Lower leg skin (tissue), 4 donors: ENCODE measurements at regions not wholly inside any gene's neighbourhood (a gene's known extent, or its start where the extent isn't known, plus 50 kb on each side); places are given as distances from the start of the nearest gene placed in this dataset.

Experiments used
- DNase-seq, 2 donors: peaks; one replicate each; pipeline ENCODE4 v3.0.0-alpha.2; 2019; ENCODE audit warnings: low spot score in 2 of 2
- H3K4me3 ChIP-seq: fragments of 200-600 bp; sonication (generic); 2 replicates; pipeline ENCODE4 v1.5.1; 2017; ENCODE audit warnings: mild to moderate bottlenecking, low read depth; ENCODE audit not compliant: poor library complexity, severe bottlenecking
- CTCF ChIP-seq, 3 donors: fragments of 450-650 bp; IDR thresholded peaks; one replicate each; pipeline ENCODE4 v1.5.1; 2016; ENCODE audit warnings: antibody characterized with exemption in 3 of 3, mild to moderate bottlenecking in 3 of 3, moderate library complexity in 2 of 3
- POLR2A ChIP-seq, 2 donors: fragments of 450-650 bp; IDR thresholded peaks; one replicate each; pipeline ENCODE4 v1.6.1; 2016 to 2017; ENCODE audit warnings: antibody characterized with exemption in 2 of 2, mild to moderate bottlenecking in 1 of 2, moderate library complexity in 1 of 2
- WGBS, 2 donors: methylation state at CpG; one replicate each; pipeline ENCODE4 v1.1.5; 2018; 5-methylcytosine and 5-hydroxymethylcytosine counted together
- intact Hi-C: fragments of 100-400 bp; cut with DNase I; formaldehyde crosslinking; loops from one replicate; pipeline ENCODE4 v1.15.0; 2023; ENCODE audit warnings: low total_unique reads

DNA sequence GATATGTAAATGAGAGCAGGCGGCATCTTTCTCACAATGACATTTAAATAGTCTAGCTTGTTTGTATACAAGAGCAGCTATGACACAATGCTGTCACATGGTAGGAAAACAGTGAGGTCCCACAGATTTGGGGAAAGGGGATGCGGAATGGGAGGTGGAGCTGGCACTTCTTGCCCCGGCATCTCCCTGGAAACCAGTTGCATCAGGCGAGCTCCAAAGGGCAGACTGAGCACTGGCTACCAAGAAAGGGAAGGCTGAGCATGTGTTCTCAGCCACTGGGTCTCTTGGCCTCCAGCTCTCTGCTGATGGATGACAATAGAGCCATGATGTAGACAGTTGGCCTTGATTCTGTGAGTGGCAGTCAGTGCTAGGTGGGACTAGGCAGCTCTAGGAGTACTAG, 109.0 kb downstream of the UCHL1 start:
- no peak overlapping the region for H3K4me3 ChIP-seq
- intact Hi-C loops, result no loop called here
- TF ChIP-seq CTCF (IDR thresholded peaks at IDR 0.05), result no peak
- no peak for DNase-seq
- WGBS, 2 donors, result 73 to 94% methylated on average over 4 of the region's 4 CpGs

DNA sequence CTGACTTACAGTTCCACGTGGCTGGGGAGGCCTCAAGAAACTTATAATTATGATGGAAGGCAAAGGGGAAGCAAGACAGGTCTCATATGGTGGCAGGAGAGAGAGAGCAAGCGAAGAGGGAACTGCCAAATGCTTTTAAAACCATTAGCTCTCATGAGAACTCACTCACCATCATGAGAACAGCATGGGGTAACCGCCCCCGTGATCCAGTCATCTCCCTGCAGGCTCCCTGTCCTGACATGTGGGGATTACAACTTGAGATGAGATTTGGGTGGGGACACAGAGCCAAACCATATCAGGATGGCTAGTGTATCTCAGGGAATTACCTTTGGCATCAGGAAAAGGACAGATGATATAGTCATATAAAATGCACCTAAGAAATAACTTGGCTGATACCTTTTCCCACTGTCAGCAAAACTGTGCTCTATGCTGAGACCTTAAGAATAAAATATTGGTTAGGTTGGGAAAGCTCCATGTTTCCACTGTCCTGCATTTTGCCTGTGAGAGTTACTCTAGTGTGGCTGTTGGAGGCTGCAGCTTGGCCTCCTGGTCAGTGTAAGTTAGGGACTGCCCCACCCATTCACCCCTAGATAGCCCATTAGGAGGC, 110.3 kb downstream of the UCHL1 start:
- intact Hi-C loops, result no loop called here
- 68 to 74% methylated on average over 4 of the region's 4 CpGs for WGBS, 2 donors

DNA sequence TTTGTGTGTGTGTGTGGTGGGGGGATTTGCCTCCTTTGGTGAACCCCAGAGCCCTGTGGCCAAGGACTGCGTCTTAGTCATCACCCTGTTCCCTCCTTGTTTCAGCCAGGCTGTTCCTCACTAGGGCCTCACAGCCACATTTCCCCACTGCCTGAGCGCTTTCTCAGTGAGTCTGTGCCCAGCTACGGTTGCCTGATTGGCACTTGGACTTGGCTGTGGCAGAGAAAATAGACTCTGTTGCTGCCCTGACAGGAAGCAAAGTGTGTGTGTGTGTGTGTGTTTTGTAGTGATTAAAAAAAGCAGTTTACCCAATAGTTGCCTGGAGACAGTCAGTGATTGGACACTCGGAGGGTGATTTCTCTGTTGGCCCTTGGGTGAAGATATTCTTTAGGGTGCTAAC, 113.0 kb downstream of the UCHL1 start:
- 41 to 50% methylated on average over 4 of the region's 4 CpGs for WGBS, 2 donors
- TF ChIP-seq POLR2A (IDR thresholded peaks at IDR 0.05), result no peak
- no peak for TF ChIP-seq CTCF (IDR thresholded peaks at IDR 0.05)
- intact Hi-C loops, result no loop called here

More for the DNA sequence above, 110.3 kb downstream of the UCHL1 start:
- H3K4me3 ChIP-seq, result no peak overlapping the region
- TF ChIP-seq POLR2A (IDR thresholded peaks at IDR 0.05) (no peak), CTCF (IDR thresholded peaks at IDR 0.05) (no peak)
- no peak for DNase-seq

DNA sequence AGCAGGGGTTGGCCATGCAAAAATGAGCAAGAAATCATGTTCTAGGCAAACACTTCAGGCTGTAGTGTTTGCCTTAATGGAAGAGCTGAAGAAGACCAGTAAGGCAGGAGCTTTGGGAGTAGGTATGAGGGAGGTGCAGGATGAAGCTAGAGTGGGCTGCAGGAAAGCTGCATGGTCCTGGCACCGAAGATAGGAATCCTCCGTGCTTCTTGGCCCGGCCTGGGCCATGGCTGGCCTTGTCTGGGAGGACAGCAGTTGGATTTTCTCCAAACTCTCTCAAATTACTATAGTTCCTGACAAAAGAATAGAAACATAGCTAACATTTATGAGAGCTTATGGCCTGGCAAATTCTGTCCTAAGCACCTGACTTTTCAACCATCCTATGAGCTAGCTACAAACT, 116.5 kb downstream of the UCHL1 start:
- whole genome bisulfite sequencing, 2 donors, result 80 to 90% methylated on average over 3 of the region's 3 CpGs
- no peak overlapping the region for H3K4me3 ChIP-seq
- TF ChIP-seq CTCF (IDR thresholded peaks at IDR 0.05), result no peak
- no peak for TF ChIP-seq POLR2A (IDR thresholded peaks at IDR 0.05)
- DNase-seq, result no peak
- intact Hi-C loops, result no loop called here

More for the DNA sequence above, 113.0 kb downstream of the UCHL1 start:
- no peak for DNase-seq
- H3K4me3 ChIP-seq, result no peak overlapping the region

- no peak overlapping the region for H3K4me3 ChIP-seq
- WGBS, 2 donors, result 46 to 55% methylated on average over 3 of the region's 3 CpGs
- TF ChIP-seq POLR2A (IDR thresholded peaks at IDR 0.05) (no peak), CTCF (IDR thresholded peaks at IDR 0.05) (no peak)
- no peak for DNase-seq
- intact Hi-C loops, result no loop called here
Measured at GRCh38 chr4:41374490-41374889, 117.8 kb downstream of the UCHL1 start.

- TF ChIP-seq CTCF (IDR thresholded peaks at IDR 0.05), result no peak
- TF ChIP-seq POLR2A (IDR thresholded peaks at IDR 0.05), result no peak
- intact Hi-C loops, result loop anchor here (5.0 kb wide), 1 partner anchor 497 kb away; no protein-coding TSS in a partner anchor
- no peak for DNase-seq
- 54 to 55% methylated on average over 7 of the region's 7 CpGs for WGBS, 2 donors
- no peak overlapping the region for H3K4me3 ChIP-seq
Measured at GRCh38 chr4:41375561-41375960, 118.8 kb downstream of the UCHL1 start.
